H9 (cell line): ENCODE measurements at regions not wholly inside any gene's neighbourhood (a gene's known extent, or its start where the extent isn't known, plus 50 kb on each side); places are given as distances from the start of the nearest gene placed in this dataset.

Source experiments
- DNase-seq: peaks from one replicate; pipeline ENCODE4 v3.0.0-alpha.2; 2017
- H2AFZ ChIP-seq: one replicate; pipeline ENCODE4 v1.6.1; 2013; ENCODE audit warnings: mild to moderate bottlenecking, low read length, control low read depth, moderate library complexity
- H2AK5ac ChIP-seq: 2 replicates; pipeline ENCODE4 v1.6.1; 2013; ENCODE audit warnings: low read length, control low read depth, mixed read lengths; ENCODE audit not compliant: insufficient read length
- H2BK120ac ChIP-seq: one replicate; pipeline ENCODE4 v1.6.1; 2013; ENCODE audit warnings: low read depth, mild to moderate bottlenecking, low read length, control low read depth, inconsistent platforms; ENCODE audit not compliant: poor library complexity, severe bottlenecking
- H2BK12ac ChIP-seq: 2 replicates; pipeline ENCODE4 v1.6.1; 2013; ENCODE audit warnings: low read length, control low read depth, mixed read lengths, low read depth; ENCODE audit not compliant: insufficient read length
- H2BK15ac ChIP-seq: 2 replicates; pipeline ENCODE4 v1.6.1; 2013; ENCODE audit warnings: low read depth, low read length, control low read depth
- H2BK20ac ChIP-seq: one replicate; pipeline ENCODE4 v1.6.1; 2013; ENCODE audit warnings: low read depth, mild to moderate bottlenecking, low read length, control low read depth, inconsistent platforms; ENCODE audit not compliant: poor library complexity, severe bottlenecking
- H2BK5ac ChIP-seq: 2 replicates; pipeline ENCODE4 v1.6.1; 2013; ENCODE audit warnings: low read length, control low read depth, mixed read lengths; ENCODE audit not compliant: insufficient read length
- H3K14ac ChIP-seq: 2 replicates; pipeline ENCODE4 v1.6.1; 2013; ENCODE audit warnings: low read length, control low read depth; ENCODE audit not compliant: insufficient read depth
- H3K18ac ChIP-seq: 2 replicates; pipeline ENCODE4 v1.6.1; 2013; ENCODE audit warnings: low read depth, mild to moderate bottlenecking, mixed read lengths, low read length, control low read depth; ENCODE audit not compliant: insufficient read length
- H3K23ac ChIP-seq: 2 replicates; pipeline ENCODE4 v1.6.1; 2013; ENCODE audit warnings: low read length, control low read depth, mixed read lengths, low read depth; ENCODE audit not compliant: insufficient read length
- H3K23me2 ChIP-seq: 2 replicates; pipeline ENCODE4 v1.6.1; 2013; ENCODE audit warnings: low read depth, mild to moderate bottlenecking, mixed read lengths, low read length, control low read depth; ENCODE audit not compliant: insufficient read length, poor library complexity, severe bottlenecking
- H3K27ac ChIP-seq: 2 replicates; pipeline ENCODE4 v1.5.1; 2013; ENCODE audit warnings: low read length, control low read depth, mixed read lengths, low read depth; ENCODE audit not compliant: insufficient read length
- H3K27me3 ChIP-seq: 2 replicates; pipeline ENCODE4 v1.6.1; 2013; ENCODE audit warnings: low read length, control low read depth, inconsistent platforms; ENCODE audit not compliant: insufficient read depth
- H3K4ac ChIP-seq: 2 replicates; pipeline ENCODE4 v1.6.1; 2013; ENCODE audit warnings: low read depth, mild to moderate bottlenecking, control low read depth, inconsistent platforms, low read length, moderate library complexity
- H3K4me1 ChIP-seq: 2 replicates; pipeline ENCODE4 v1.6.1; 2013; ENCODE audit warnings: low read length, control low read depth, inconsistent platforms; ENCODE audit not compliant: insufficient read depth
- H3K4me2 ChIP-seq: 2 replicates; pipeline ENCODE4 v1.6.1; 2013; ENCODE audit warnings: low read length, control low read depth, mixed read lengths; ENCODE audit not compliant: insufficient read length, insufficient read depth
- H3K56ac ChIP-seq: 2 replicates; pipeline ENCODE4 v1.6.1; 2013; ENCODE audit warnings: low read depth, mild to moderate bottlenecking, mixed read lengths, low read length, control low read depth; ENCODE audit not compliant: insufficient read length
- H3K79me1 ChIP-seq: 2 replicates; pipeline ENCODE4 v1.6.1; 2013; ENCODE audit warnings: low read depth, mild to moderate bottlenecking, moderate library complexity, low read length, control low read depth, inconsistent platforms; ENCODE audit not compliant: insufficient read depth, poor library complexity, severe bottlenecking
- H3K79me2 ChIP-seq: 2 replicates; pipeline ENCODE4 v1.6.1; 2013; ENCODE audit warnings: low read length, control low read depth, inconsistent platforms; ENCODE audit not compliant: insufficient read depth
- H3K9ac ChIP-seq: 2 replicates; pipeline ENCODE4 v1.6.1; 2013; ENCODE audit warnings: low read length, control low read depth, mixed read lengths; ENCODE audit not compliant: insufficient read length; ENCODE audit errors: extremely low read depth
- H3K9me3 ChIP-seq: one replicate; pipeline ENCODE4 v1.6.1; 2013; ENCODE audit warnings: low read depth, low read length, inconsistent platforms; ENCODE audit not compliant: control insufficient read depth
- H3T11ph ChIP-seq: one replicate; pipeline ENCODE4 v1.6.1; 2013; ENCODE audit warnings: mild to moderate bottlenecking, low read length, control low read depth, inconsistent platforms
- H4K20me1 ChIP-seq: one replicate; pipeline ENCODE4 v1.6.1; 2013; ENCODE audit not compliant: control insufficient read depth, insufficient read length, insufficient read depth
- H4K5ac ChIP-seq: 2 replicates; pipeline ENCODE4 v1.6.1; 2013; ENCODE audit warnings: low read depth, mild to moderate bottlenecking, mixed read lengths, low read length, control low read depth; ENCODE audit not compliant: insufficient read length
- H4K8ac ChIP-seq: replicated peaks from 2 replicates; pipeline ENCODE4 v1.6.1; 2013; ENCODE audit warnings: low read length, control low read depth, mixed read lengths, low read depth; ENCODE audit not compliant: insufficient read length
- H4K91ac ChIP-seq: 2 replicates; pipeline ENCODE4 v1.6.1; 2013; ENCODE audit warnings: low read depth, mild to moderate bottlenecking, moderate library complexity, mixed read lengths, low read length, control low read depth; ENCODE audit not compliant: insufficient read length
- H3K27ac Mint-ChIP-seq, 3 experiments: 2 replicates in 2 of 3; 3 replicates in 1 of 3; pipeline ENCODE4 v1.8.0; 2020 to 2021; ENCODE audit warnings: mixed read lengths in 3 of 3, mild to moderate bottlenecking in 1 of 3, moderate library complexity in 1 of 3
- H3K27me3 Mint-ChIP-seq: 2 replicates; pipeline ENCODE4 v1.8.0; 2021; ENCODE audit warnings: low read depth, mild to moderate bottlenecking, moderate library complexity, mixed read lengths
- H3K36me3 Mint-ChIP-seq, 3 experiments: 2 replicates in 2 of 3; 3 replicates in 1 of 3; pipeline ENCODE4 v1.8.0; 2020 to 2021; ENCODE audit warnings: low read depth in 3 of 3, mixed read lengths in 3 of 3; ENCODE audit not compliant: insufficient read depth in 1 of 3
- H3K4me1 Mint-ChIP-seq, 2 experiments: 2 replicates each; pipeline ENCODE4 v1.8.0; 2020; ENCODE audit warnings: mixed read lengths in 2 of 2
- H3K4me3 Mint-ChIP-seq, 2 experiments: 2 replicates in 1 of 2; 3 replicates in 1 of 2; pipeline ENCODE4 v1.8.0; 2020 to 2021; ENCODE audit warnings: mild to moderate bottlenecking in 2 of 2, mixed read lengths in 2 of 2, moderate library complexity in 1 of 2
- H3K9me3 Mint-ChIP-seq, 2 experiments: 2 replicates in 1 of 2; 3 replicates in 1 of 2; pipeline ENCODE4 v1.8.0; 2020; ENCODE audit warnings: mild to moderate bottlenecking in 2 of 2, mixed read lengths in 2 of 2, moderate library complexity in 1 of 2
- CTCF ChIP-seq: fragments of 200-600 bp; sonication (generic); conservative IDR thresholded peaks from 3 replicates; pipeline ENCODE4 v1.8.0; 2021; ENCODE audit warnings: antibody characterized with exemption, mild to moderate bottlenecking
- WGBS: extraction: QIAGEN DNeasy Blood & Tissue Kit; methylation state at CpG from one replicate; pipeline ENCODE4 v1.1.7; 2013; ENCODE audit warnings: missing lambda C conversion rate, low lambda C conversion rate, mixed read lengths; ENCODE audit not compliant: insufficient read length; ENCODE audit errors: extremely low coverage; 5-methylcytosine and 5-hydroxymethylcytosine counted together

- Histone ChIP-seq H2BK120ac (no peak overlapping the region), H3K4ac (no peak overlapping the region), H3K4me1 (no peaks in the 10 kb centered on the region), H3K4me2 (no peak overlapping the region), H3K27ac (no peak overlapping the region), H4K20me1 (no peaks in the 10 kb centered on the region), H3K79me2 (no peaks in the 10 kb centered on the region), H2BK12ac (no peak overlapping the region), H4K8ac (no peak overlapping the region), H3K56ac (no peak overlapping the region), H2AFZ (no peak overlapping the region), H2BK15ac (no peak overlapping the region), H3K9me3 (no peaks in the 10 kb centered on the region), H3K27me3 (no peaks in the 10 kb centered on the region), H2BK20ac (no peak overlapping the region), H3K18ac (no peak overlapping the region), H2BK5ac (no peak overlapping the region), H3K23ac (no peak overlapping the region), H4K5ac (no peak overlapping the region), H4K91ac (no peak overlapping the region), H2AK5ac (no peak overlapping the region), H3K14ac (no peak overlapping the region), H3K23me2 (no peaks in the 10 kb centered on the region), H3T11ph (no peak overlapping the region), H3K9ac (no peak overlapping the region), H3K79me1 (no peaks in the 10 kb centered on the region)
- DNase-seq, result no peak
- peaks cover 8 to 10% of the 10 kb centered on the region in 2 experiments for H3K4me1 Mint-ChIP-seq
- no peak overlapping the region for H3K4me3 Mint-ChIP-seq
- no peak overlapping the region for H3K27ac Mint-ChIP-seq
- no peaks in the 10 kb centered on the region for H3K9me3 Mint-ChIP-seq
- H3K36me3 Mint-ChIP-seq, result no peaks in the 10 kb centered on the region
- H3K27me3 Mint-ChIP-seq, result no peaks in the 10 kb centered on the region
- no CpG with 5 or more reads among the region's 2 CpGs for WGBS
- TF ChIP-seq CTCF, result no peak
Measured at GRCh38 chr6:113344969-113345368, 512.2 kb upstream of the MARCKS start.
